Heart left ventricle (tissue), 16 donors: ENCODE measurements at regions not wholly inside any gene's neighbourhood (a gene's known extent, or its start where the extent isn't known, plus 50 kb on each side); places are given as distances from the start of the nearest gene placed in this dataset.

Source experiments
- ATAC-seq, 4 donors: fragments of 200-7000 bp; cut with Tn5 transposase; one replicate each; pipeline ENCODE4 v1.9.1; 2020 to 2022; ENCODE audit warnings: moderate library complexity in 4 of 4, mild to moderate bottlenecking in 3 of 4, moderate number of reproducible peaks in 1 of 4
- DNase-seq, 5 donors: peaks; one replicate each; pipeline ENCODE4 v3.0.0-alpha.2; 2020
- H3K27ac ChIP-seq, 12 donors: fragments of 200-600 bp; sonication (generic) in 4 of 12; one replicate each; pipeline versions ENCODE4 v1.5.0 to v1.8.0; 2016 to 2022; ENCODE audit warnings: mild to moderate bottlenecking in 2 of 12
- H3K27me3 ChIP-seq, 9 donors: fragments of 200-600 bp; sonication (generic) in 2 of 9; one replicate each; pipeline versions ENCODE4 v1.5.1 to v1.8.0; 2016 to 2022; ENCODE audit warnings: mild to moderate bottlenecking in 3 of 9
- H3K36me3 ChIP-seq, 9 donors: fragments of 200-600 bp; sonication (generic) in 2 of 9; one replicate each; pipeline versions ENCODE4 v1.5.0 to v1.8.0; 2018 to 2022; ENCODE audit warnings: mild to moderate bottlenecking in 2 of 9
- H3K4me1 ChIP-seq, 12 donors: fragments of 200-600 bp; sonication (generic) in 4 of 12; one replicate each; pipeline versions ENCODE4 v1.5.0 to v1.8.0; 2016 to 2022; ENCODE audit warnings: mild to moderate bottlenecking in 3 of 12
- H3K4me3 ChIP-seq, 12 donors: fragments of 200-600 bp; sonication (generic) in 4 of 12; one replicate each; pipeline versions ENCODE4 v1.5.0 to v1.8.0; 2017 to 2022; ENCODE audit warnings: mild to moderate bottlenecking in 9 of 12, moderate library complexity in 4 of 12
- H3K9me3 ChIP-seq, 12 donors: fragments of 200-600 bp; sonication (generic) in 4 of 12; one replicate each; pipeline versions ENCODE4 v1.5.0 to v1.8.0; 2016 to 2022; ENCODE audit warnings: mild to moderate bottlenecking in 1 of 12
- POLR2A ChIP-seq, 2 donors: fragments of 450-650 bp; IDR thresholded peaks; one replicate each; pipeline ENCODE4 v1.6.1; 2017; ENCODE audit warnings: antibody characterized with exemption in 2 of 2, mild to moderate bottlenecking in 2 of 2, moderate library complexity in 2 of 2
- WGBS, 4 donors: extraction: QIAGEN DNeasy Blood & Tissue Kit in 2 of 4; methylation state at CpG; one replicate each; pipeline versions ENCODE4 v1.1.5 to v1.1.7; 2013 to 2018; 5-methylcytosine and 5-hydroxymethylcytosine counted together
- intact Hi-C, 10 donors: fragments of 100-400 bp; cut with DNase I; formaldehyde crosslinking; loops; one replicate each; pipeline versions ENCODE4 v1.11.1 to v1.14.2; 2022
- TF ChIP-seq, protein P1 (sequence below), 12 donors: fragments of 200-600 bp; sonication (generic) in 4 of 12; IDR thresholded peaks; one replicate each; pipeline versions ENCODE4 v1.5.0 to v1.8.0; 2018 to 2022; ENCODE audit warnings: antibody characterized with exemption in 12 of 12, mild to moderate bottlenecking in 5 of 12
- donor health status: ischemic (EF 13 %, LVEDD 7.1; RV severe dilation, severe dysfunction).
- donor health status: healthy with polysubstance abuse.
- donor health status: DM: no; HTN: yes; CAD: no.
- donor health status: DM: no; HTN: no; CAD: no.
- donor health status: ischemic (EF 25% LVEDD 6.9; RV normal size, moderate dysfunction).
- donor health status: ischemic (EF 25% LVEDD 5.7; RV mildly dilated, moderate dysfunction).
- donor health status: healthy.
- donor health status: DM: yes; HTN: yes; CAD: no.
- donor health status: ischemic (EF 35%, LVEDD 5.7; RV mildly dilated, moderate dysfunction).
- donor health status: nonischemic (EF 11% LVEDD 7.7; RV severe dilation, severe dysfunction).
- donor health status: DM: yes; HTN: yes; CAD: no.
- donor health status: PGD.
- donor health status: ischemic (EF 29% LVEDD 5.4; RV normal size, mild dysfunction).
- donor health status: nonischemic (EF 23%, LVEDD 6.1; RV moderate dilation, normal function).

DNA sequence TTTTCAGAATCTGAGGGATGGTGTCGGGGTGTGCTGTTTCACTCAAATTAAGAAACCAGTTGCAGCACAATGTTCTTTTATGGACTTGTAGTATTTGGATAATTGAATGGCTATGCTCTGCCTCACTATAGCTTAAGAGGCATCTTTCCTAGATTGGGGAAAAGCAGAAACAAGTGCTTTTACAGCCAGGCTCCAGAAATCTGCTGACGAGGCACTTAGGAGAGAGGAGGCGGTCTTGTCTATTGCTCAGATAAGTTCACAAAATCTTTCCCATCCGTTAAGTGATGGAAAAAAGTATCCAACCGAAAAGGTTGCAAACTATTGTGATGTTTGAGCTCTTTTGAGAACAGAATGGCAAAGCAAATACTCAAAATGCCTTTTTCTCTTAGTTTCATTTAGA, 336.1 kb upstream of the RARB start:
- DNase-seq (no peak), ATAC-seq (no peak)
- Histone ChIP-seq H3K27ac (no peak overlapping the region), H3K4me3 (no peak overlapping the region), H3K4me1 (no peaks in the 10 kb centered on the region), H3K36me3 (no peaks in the 10 kb centered on the region), H3K9me3 (no peaks in the 10 kb centered on the region), H3K27me3 (no peaks in the 10 kb centered on the region)
- WGBS, 4 donors = 80 to 89% (median 82%) methylated on average over 5 of the region's 5 CpGs
- intact Hi-C loops = loop anchor here in 4 of 10 donors (10.0 kb wide), 3 partner anchors 127 to 333 kb away; partner anchors contain the start of gene RARB (in 1 of the 4)
- no peak for TF ChIP-seq POLR2A (IDR thresholded peaks at IDR 0.05)
- TF ChIP-seq, protein P1, sequence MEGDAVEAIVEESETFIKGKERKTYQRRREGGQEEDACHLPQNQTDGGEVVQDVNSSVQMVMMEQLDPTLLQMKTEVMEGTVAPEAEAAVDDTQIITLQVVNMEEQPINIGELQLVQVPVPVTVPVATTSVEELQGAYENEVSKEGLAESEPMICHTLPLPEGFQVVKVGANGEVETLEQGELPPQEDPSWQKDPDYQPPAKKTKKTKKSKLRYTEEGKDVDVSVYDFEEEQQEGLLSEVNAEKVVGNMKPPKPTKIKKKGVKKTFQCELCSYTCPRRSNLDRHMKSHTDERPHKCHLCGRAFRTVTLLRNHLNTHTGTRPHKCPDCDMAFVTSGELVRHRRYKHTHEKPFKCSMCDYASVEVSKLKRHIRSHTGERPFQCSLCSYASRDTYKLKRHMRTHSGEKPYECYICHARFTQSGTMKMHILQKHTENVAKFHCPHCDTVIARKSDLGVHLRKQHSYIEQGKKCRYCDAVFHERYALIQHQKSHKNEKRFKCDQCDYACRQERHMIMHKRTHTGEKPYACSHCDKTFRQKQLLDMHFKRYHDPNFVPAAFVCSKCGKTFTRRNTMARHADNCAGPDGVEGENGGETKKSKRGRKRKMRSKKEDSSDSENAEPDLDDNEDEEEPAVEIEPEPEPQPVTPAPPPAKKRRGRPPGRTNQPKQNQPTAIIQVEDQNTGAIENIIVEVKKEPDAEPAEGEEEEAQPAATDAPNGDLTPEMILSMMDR (IDR thresholded peaks at IDR 0.05) = no peak

DNA sequence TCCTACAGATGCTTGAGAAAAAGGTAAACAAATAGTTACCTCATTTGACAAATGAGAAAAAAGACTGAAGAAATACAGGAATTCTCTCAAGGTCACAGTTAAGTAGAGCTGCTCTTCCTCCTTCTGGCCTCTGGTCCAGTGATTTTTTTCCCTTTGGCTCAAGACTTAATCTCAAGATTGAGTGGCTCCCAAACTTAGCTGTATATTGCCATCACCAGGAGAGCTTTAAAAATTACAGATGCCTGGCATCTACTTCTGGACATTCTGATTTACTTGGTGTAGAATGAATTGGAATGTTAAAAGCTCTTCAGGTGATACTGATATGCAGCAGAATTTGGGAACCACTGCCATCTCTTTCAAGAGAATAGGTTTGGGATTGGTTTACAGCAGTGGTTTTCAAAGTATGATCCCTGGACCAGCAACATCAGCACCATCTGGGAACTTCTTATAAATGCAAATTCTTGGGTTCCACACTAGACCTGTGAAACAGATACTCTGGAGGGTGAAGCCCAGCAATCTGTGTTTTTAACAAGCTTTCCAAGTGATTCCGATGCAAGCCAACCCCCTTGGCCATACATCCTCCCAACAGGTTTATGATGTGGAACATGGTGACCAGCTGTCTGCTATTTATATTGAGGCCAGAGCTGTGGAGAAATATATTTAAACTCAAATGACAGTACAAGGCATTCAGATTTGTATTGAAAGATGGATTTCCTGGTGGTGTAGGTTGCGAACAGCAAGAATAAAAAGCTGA, 333.0 kb upstream of the RARB start:
- H3K36me3 ChIP-seq = no peaks in the 10 kb centered on the region
- no peak overlapping the region for H3K4me3 ChIP-seq
- no peak for TF ChIP-seq POLR2A (IDR thresholded peaks at IDR 0.05)
- TF ChIP-seq, protein P1 (IDR thresholded peaks at IDR 0.05) = peak in 6 of 12 donors; percentile 6 to 40 (median 32)
- no peak for DNase-seq
- intact Hi-C loops = loop anchor here in 7 of 10 donors (5.0 to 10.0 kb wide), 6 partner anchors 128 to 330 kb away; partner anchors contain the start of gene RARB (in 1 of the 7)
- H3K27ac ChIP-seq = no peak overlapping the region
- peaks cover 0 to 1% (median 0%) of the 10 kb centered on the region in 12 donors for H3K4me1 ChIP-seq
- ATAC-seq = no peak
- H3K27me3 ChIP-seq = no peaks in the 10 kb centered on the region
- 86 to 96% (median 93%) methylated on average over 2 of the region's 2 CpGs for WGBS, 4 donors
- no peaks in the 10 kb centered on the region for H3K9me3 ChIP-seq

DNA sequence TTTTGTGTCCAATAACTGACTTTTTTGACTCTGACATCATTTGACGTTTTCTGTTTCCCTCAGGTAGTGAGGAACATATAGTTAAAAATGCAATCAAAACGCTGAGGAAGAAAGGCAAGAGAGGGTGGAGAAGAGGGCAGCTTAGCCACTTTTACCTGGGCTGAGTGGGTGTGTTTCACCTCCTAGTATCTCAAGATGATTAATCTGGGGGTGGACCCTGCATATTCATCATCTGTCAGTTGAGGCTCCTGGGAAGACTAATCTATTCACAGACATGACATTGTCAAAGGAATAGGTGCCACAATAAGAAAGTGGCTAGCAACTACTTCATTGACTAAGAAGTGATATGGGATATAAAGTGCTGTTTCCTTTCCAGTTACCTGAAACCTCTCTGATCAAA, 331.5 kb upstream of the RARB start:
- no peak overlapping the region for H3K27ac ChIP-seq
- TF ChIP-seq, protein P1 (IDR thresholded peaks at IDR 0.05) = no peak
- TF ChIP-seq POLR2A (IDR thresholded peaks at IDR 0.05) = no peak
- no peaks in the 10 kb centered on the region for H3K36me3 ChIP-seq
- 81 to 85% (median 84%) methylated on average over 2 of the region's 2 CpGs for WGBS, 4 donors
- H3K9me3 ChIP-seq = no peaks in the 10 kb centered on the region
- no peak overlapping the region for H3K4me3 ChIP-seq
- intact Hi-C loops = loop anchor here in 8 of 10 donors (2.0 to 10.0 kb wide), 7 partner anchors 129 to 328 kb away; partner anchors contain the start of gene RARB (in 1 of the 8)
- no peak for DNase-seq
- peaks cover 0 to 6% (median 0%) of the 10 kb centered on the region in 12 donors for H3K4me1 ChIP-seq
- no peaks in the 10 kb centered on the region for H3K27me3 ChIP-seq
- no peak for ATAC-seq

DNA sequence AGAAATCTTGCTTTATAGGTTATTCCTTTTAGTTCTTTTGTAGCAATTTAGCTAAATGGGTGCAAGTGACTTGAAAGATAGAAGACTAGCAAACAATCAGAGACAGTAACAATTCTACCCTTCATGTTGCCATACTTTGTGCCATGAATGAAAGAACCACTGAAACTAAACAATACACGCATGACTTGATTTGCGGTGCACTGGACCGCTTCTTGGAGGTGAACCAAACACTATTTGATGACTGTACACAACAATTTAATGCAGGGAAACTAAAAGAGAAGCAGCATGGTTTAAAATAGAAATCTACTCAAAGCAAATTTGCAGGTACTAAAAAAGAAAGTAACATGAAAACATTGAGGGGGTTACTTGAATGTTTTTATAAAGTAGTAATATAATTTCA, 331.0 kb upstream of the RARB start:
- no peak overlapping the region for H3K27ac ChIP-seq
- intact Hi-C loops = loop anchor here in 8 of 10 donors (2.0 to 10.0 kb wide), 7 partner anchors 130 to 328 kb away; partner anchors contain the start of gene RARB (in 1 of the 8)
- H3K9me3 ChIP-seq = no peaks in the 10 kb centered on the region
- no peaks in the 10 kb centered on the region for H3K36me3 ChIP-seq
- TF ChIP-seq POLR2A (IDR thresholded peaks at IDR 0.05) = no peak
- TF ChIP-seq, protein P1 (IDR thresholded peaks at IDR 0.05) = no peak
- 95 to 99% (median 98%) methylated on average over 3 of the region's 3 CpGs for WGBS, 4 donors
- peaks cover 0 to 6% (median 0%) of the 10 kb centered on the region in 12 donors for H3K4me1 ChIP-seq
- no peaks in the 10 kb centered on the region for H3K27me3 ChIP-seq
- no peak overlapping the region for H3K4me3 ChIP-seq
- ATAC-seq (no peak), DNase-seq (no peak)
